Inflammatory macrophage treated with lipopolysaccharide for 4 hours (primary cell): ENCODE measurements at regions not wholly inside any gene's neighbourhood (a gene's known extent, or its start where the extent isn't known, plus 50 kb on each side); places are given as distances from the start of the nearest gene placed in this dataset.

Experiments used
- DNase-seq: peaks from one replicate; pipeline ENCODE4 v3.0.0-alpha.2; 2020

GRCh38 chr7:49260538-49260937 is 336.2 kb downstream of the CDC14C start:
- no peak for DNase-seq

- no peak for DNase-seq
Measured at GRCh38 chr7:49261928-49262327, 337.6 kb downstream of the CDC14C start.

DNA sequence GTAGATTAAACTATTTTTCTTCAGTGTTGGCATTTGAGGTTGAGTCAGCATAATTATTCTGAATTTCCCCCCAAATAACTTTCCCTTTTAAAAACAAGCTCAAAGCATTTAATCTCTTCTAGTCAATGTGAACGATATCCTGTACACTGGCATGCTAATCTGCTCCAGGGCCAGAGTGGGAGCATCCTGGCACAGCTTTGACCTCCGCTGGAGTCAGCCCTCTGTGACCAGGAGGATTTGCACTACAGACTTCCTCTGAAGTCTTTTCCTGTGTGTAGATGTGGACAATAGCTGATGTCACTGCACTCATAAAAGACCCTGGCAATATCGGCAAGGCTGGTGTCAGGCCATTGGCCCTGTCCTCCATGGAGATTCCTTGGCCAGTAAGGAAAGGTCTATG is 340.2 kb downstream of the CDC14C start:
- no peak for DNase-seq

GRCh38 chr7:49273897-49274296 is 349.6 kb downstream of the CDC14C start:
- DNase-seq: no peak

- no peak for DNase-seq
Measured at GRCh38 chr7:49279891-49280290, 355.5 kb downstream of the CDC14C start.

DNA sequence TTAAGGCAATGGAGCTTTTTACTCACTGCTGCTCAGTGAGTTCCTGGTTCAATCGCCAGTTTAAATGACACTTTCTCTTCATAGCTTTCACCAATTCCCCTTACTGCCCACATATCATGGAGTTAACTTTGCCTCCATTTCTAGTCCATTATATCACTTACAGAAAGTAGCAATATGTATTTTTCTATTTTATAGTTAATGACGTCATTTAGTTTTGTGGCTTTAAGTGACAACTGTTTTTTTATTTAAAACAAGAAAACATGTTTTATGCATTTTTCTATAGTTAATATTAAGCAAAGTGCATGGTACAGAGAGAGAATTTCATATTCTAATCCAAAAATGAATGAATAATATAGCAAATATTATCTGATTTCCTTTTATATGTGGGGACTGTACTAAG is 363.3 kb downstream of the CDC14C start:
- no peak for DNase-seq

DNA sequence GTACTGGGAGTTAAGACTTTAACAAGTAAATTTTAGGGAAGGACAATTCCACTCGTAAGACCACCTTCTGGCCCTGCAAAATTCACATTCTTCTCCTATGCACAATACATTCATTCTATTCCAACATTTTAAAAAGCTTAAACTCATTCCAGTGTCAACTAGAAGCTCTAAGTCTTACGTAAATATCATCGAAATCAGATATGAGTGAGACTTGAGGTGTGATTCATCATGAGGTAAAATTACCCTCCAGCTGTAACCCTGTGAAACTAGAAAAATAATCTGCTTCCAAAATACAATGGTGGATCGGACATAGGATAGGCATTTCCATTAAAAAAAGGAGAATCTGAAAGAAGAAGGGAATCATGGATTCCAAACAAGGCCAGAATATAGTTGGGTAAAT is 370.3 kb downstream of the CDC14C start:
- no peak for DNase-seq

DNA sequence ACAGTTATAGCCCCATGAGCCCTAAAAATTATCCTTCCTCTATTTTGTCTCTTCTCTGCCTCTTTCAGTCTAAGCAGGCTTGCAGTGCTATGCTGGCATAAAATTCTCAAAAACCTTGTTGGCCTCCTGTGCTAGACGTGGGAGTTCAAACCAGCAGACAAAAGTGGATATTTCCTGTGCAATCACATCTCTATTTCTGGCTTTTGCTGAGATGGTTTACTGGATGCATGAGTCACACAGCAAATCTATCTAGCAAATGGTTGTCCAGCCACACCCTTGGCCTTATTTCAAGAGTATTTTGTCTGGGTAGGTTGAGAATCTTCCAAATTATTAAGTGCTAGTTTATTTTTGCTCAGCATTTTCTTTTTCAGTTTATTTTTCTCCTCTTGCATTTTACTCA is 370.8 kb downstream of the CDC14C start:
- DNase-seq: no peak

GRCh38 chr7:49297958-49298357 is 373.6 kb downstream of the CDC14C start:
- no peak for DNase-seq

DNA sequence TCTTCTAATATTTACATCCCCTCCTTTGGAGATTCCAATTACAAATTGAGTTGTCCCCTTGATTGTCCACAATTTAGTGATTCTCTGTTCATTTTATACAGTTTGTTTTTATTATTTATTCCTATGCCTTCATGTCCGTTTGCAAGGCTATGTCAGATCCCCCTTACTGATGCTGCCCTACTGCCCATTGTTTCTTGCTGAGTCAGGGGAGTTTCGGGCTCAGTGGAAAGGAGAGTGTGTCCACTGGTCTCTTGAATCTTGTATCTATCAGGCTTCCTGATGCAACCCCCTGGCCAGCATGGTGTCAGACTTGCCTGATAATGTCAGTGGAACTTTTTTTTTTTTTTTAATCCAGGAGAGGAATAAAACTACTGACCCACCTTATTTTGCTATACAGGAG is 384.4 kb downstream of the CDC14C start:
- no peak for DNase-seq

DNA sequence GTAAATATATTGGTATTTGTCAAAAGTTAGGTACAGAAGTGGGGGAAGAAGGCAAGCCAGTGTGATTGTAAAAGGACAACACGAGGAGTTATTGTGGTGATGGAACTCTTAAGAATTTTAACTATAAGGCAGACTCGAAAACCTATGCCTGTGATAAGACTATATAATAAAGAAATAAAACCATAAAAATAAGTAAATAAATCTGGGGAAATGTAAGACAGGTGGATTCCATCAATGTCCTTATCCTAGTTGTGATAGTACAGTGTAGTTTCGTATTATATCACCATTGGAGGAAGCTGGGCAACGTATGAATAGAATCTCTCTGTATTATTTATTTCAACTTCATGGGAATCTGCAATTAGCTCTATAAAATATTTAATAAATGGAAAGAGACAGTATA is 395.7 kb downstream of the CDC14C start:
- DNase-seq: no peak

DNA sequence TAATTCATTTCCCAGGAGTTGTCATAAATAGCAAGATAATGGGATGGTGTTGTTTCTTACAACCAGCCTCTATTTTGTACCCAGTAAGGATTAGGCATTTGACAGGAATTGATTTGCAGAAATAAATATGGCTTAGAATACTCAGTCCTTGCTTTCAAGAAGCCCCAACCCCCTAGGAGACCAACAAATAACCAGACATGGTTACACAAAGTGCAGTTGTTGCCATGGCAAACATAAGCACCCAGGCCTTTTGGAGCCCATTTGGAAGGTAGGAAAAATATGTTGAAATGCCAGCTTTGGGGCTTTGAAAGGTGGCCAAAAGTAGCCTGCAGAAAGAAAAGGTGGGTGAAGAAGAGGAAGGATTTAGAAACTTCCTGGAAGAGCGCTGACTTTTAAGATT is 397.5 kb downstream of the CDC14C start:
- no peak for DNase-seq

DNA sequence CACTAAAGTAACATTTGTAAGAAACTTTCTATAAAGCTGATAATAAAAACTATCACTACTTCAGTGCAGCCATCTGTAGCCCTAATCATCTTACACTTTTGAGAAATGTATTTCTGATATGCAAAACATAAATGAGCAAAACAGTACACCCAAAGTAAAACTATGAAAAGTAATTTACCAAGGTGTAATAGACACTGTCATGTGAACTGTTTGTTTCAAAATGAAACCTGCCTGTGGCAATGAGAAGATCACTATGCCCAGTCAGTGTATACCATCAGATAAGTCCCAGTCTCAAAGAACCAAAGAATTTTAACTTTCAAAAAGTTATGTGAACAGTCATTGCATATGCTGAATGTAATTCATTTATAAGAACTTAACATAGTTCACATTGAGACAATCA is 398.1 kb downstream of the CDC14C start:
- DNase-seq: no peak

DNA sequence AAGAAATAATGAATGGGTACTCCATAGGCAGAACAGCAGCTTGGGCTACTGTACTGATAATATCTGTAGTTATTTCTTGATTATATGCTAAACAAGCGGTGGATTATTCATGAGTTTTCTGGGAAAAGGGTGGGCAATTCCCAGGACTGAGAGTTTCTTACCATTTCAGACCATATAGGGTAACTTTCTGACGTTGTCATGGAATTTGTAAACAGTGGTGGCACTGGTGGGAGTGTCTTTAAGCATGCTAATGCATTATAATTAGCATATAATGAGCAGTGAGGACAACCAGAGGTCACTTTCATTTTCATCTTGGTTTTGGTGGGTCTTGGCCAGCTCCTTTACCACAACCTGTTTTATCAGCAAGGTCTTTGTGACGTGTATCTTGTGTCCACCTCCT is 399.7 kb downstream of the CDC14C start:
- DNase-seq: no peak

GRCh38 chr7:49324707-49325106 is 400.4 kb downstream of the CDC14C start:
- no peak for DNase-seq

GRCh38 chr7:49325571-49325970 is 401.2 kb downstream of the CDC14C start:
- no peak for DNase-seq

GRCh38 chr7:49327155-49327554 is 402.8 kb downstream of the CDC14C start:
- no peak for DNase-seq

GRCh38 chr7:49333180-49333881 is 409.0 kb downstream of the CDC14C start:
- DNase-seq: no peak

DNA sequence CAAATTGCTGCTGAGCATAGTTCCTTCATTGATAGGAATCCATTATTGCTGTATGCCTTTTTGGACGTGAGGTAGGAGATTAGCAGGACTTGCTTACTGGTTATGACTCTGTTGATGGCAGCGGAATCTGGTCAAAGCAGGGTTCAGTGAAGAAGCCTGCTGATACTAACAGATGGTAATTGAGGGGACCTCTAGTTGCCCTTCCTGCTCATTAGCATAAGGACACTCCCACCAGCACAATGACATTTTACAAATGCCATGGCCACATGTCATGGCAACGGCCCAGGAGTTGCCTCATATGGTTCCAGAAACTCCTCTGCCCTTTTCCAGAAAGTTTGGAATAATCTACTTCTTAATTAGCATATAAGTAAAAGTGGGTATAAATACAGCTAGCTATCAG is 417.5 kb downstream of the CDC14C start:
- no peak for DNase-seq

- DNase-seq: no peak
Measured at GRCh38 chr7:49344556-49344955, 420.2 kb downstream of the CDC14C start.

GRCh38 chr7:49346195-49346899 is 422.0 kb downstream of the CDC14C start:
- DNase-seq: no peak

GRCh38 chr7:49367072-49367471 is 406.4 kb upstream of the VWC2 start:
- DNase-seq: no peak

- no peak for DNase-seq
Measured at GRCh38 chr7:49371771-49372170, 401.7 kb upstream of the VWC2 start.

DNA sequence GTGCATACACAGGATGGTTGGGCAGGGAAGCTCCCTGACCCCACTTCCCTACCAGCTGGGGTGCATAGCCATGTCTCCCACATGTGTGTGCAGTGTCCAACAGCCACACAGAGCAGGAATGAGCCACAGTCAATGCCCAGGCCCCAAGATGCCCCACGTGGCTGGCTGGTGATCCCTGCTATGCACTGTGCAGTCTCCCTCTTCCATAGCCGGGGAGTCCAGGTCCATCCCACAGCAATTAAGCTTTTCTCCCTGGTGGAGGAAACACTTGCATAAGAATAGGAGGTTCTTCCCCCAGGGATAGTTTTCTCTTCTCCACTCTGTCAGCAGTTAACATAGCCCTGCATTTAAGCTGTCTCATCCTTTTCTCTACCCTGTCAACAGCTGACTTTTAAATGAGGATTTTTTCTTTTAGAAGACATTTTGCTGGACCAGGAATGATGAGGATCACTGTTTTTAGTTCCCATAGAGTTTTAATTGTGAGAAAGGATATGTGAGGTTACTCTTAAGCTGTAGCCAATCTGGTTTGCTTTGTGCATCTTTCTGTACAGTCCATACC is 396.5 kb upstream of the VWC2 start:
- DNase-seq: no peak

- DNase-seq: no peak
Measured at GRCh38 chr7:49386792-49387191, 386.6 kb upstream of the VWC2 start.
